ENCODE measurements at regions not wholly inside any gene's neighbourhood (a gene's known extent, or its start where the extent isn't known, plus 50 kb on each side); places are given as distances from the start of the nearest gene placed in this dataset. TPM values are rescaled to one million over a fixed set of nuclear protein-coding genes. Genes with fewer than 3 reads are reported as not detected.

DNA sequence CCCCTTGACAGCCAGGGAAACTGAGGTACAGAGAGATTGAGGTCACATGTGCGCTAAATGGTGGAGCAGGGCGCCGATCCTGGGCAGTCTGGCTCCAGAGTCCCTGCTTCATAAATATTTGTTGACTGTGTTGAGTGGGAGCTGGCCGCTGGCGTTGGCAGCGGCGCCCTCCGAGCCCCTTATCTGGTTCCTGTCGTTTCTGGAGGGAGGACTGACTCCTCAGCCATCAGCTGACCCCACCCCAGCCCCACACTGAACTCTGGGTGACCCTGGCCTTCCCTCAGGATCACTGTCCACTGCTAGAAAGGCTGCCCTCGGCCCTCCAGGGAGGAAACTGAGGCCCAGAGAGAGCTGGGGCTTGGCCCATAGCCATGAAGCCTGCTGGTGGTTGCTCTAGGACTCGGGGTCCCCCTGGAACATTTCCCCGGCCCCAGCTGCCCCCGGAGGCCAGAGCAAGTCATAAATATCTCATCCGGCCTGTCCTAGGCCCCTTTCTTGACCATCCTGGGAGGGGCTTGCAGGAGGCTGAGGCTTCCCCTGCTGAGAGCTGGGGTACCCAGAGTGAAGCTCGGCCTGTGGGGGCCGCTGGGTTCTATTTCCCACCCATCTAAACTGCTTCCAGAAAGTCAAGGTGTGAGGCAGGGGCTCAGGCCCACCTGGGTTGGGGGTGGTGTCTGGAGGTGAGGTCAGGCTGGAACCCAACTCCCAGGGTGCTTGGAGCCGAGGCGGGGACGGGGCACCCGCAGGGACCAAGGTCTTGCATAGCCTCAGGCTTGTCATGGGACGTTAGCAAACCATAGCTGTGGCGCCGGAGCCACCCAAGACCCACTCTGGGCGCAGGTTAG, 51.7 kb upstream of the GSE1 start:
- Histone ChIP-seq H3K4me1 (ENCODE audit: insufficient read depth) (peaks cover 7% of the 10 kb centered on the region; the same call in 1 of the 2 replicates), H2AFZ (no peak overlapping the region), H3F3A (ENCODE audit: insufficient read depth) (no peaks in the 10 kb centered on the region; the same call in 1 of the 2 replicates), H3K4me2 (ENCODE audit: unreplicated experiment) (no peak overlapping the region), H3K27ac (no peak overlapping the region), H3K27me3 (replicated peaks; ENCODE audit: insufficient read depth) (no peaks in the 10 kb centered on the region), H3K9me2 (ENCODE audit: insufficient read depth) (no peaks in the 10 kb centered on the region), H4K20me1 (ENCODE audit: insufficient read depth) (peaks cover 29% of the 10 kb centered on the region), H3K79me2 (ENCODE audit: insufficient read depth) (peaks cover 100% of the 10 kb centered on the region), H3K4me3 (no peak overlapping the region), H3K9me3 (ENCODE audit: low read depth) (no peaks in the 10 kb centered on the region), H3K36me3 (ENCODE audit: low read depth) (no peaks in the 10 kb centered on the region), H3K9ac (no peak overlapping the region)
- TF ChIP-seq EZH2phosphoT487 (IDR thresholded peaks at IDR 0.05; ENCODE audit: insufficient read depth, low read depth) (no peak), EZH2 (IDR thresholded peaks at IDR 0.05; ENCODE audit: insufficient read depth, poor library complexity, severe bottlenecking) (no peak)
- in situ Hi-C loops (cut with MboI) = no loop called here
- WGBS, 2 experiments (ENCODE audit: low coverage in 1 of 2, low lambda C conversion rate in 2 of 2, missing lambda C conversion rate in 2 of 2) = 89 to 91% methylated on average over 23 to 24 of the region's 24 CpGs
- DNase-seq = no peak

DNA sequence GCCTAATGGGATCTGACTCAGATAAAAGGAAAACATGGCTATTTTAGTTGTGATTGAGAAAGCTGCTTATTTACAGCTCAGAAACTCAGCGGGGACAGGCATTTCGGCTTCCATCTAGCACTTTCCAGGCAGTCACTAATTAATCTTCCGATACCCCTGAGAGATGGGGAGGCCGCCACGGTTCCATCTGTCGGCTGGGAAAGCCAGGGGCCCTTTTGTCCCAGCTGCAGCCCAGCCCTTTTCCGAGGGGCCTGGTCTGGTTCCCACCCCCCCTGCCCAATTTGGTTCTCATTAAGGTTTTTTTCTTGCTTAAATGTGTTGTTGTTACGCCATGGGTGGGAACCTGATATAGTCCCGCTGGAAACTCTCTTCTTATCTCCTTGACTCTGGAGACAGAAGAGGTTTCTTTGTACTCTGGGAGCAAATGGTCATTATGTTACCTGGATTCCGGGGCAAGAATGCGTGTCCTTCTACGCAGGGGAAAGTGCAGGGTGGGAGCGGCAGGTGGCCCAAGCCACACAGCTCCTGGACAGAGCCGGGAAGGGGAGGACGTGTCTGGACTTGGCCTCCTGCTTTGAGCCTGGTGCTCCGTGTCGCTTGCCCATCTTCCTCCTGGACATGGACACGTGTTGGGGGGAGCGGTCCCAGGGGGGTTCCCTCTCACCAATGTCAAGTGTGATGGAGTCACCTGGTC, 50.9 kb upstream of the GSE1 start:
- WGBS, 2 experiments (ENCODE audit: low coverage in 1 of 2, low lambda C conversion rate in 2 of 2, missing lambda C conversion rate in 2 of 2) = 89 to 91% methylated on average over 17 to 19 of the region's 19 CpGs
- H2AFZ ChIP-seq = no peak overlapping the region
- H3K4me1 ChIP-seq (ENCODE audit: insufficient read depth) = peaks cover 7% of the 10 kb centered on the region; the same call in 1 of the 2 replicates
- no peaks in the 10 kb centered on the region for H3K9me3 ChIP-seq (ENCODE audit: low read depth)
- DNase-seq = no peak
- no peak overlapping the region for H3K4me3 ChIP-seq
- no peaks in the 10 kb centered on the region; the same call in 1 of the 2 replicates for H3F3A ChIP-seq (ENCODE audit: insufficient read depth)
- H3K79me2 ChIP-seq (ENCODE audit: insufficient read depth) = peaks cover 98% of the 10 kb centered on the region
- in situ Hi-C loops (cut with MboI) = no loop called here
- H4K20me1 ChIP-seq (ENCODE audit: insufficient read depth) = peaks cover 29% of the 10 kb centered on the region
- H3K36me3 ChIP-seq (ENCODE audit: low read depth) = no peaks in the 10 kb centered on the region
- H3K27ac ChIP-seq = no peak overlapping the region
- no peaks in the 10 kb centered on the region for H3K27me3 ChIP-seq (replicated peaks; ENCODE audit: insufficient read depth)
- no peaks in the 10 kb centered on the region for H3K9me2 ChIP-seq (ENCODE audit: insufficient read depth)
- H3K9ac ChIP-seq = no peak overlapping the region
- H3K4me2 ChIP-seq (ENCODE audit: unreplicated experiment) = no peak overlapping the region
- TF ChIP-seq EZH2phosphoT487 (IDR thresholded peaks at IDR 0.05; ENCODE audit: insufficient read depth, low read depth) (no peak), EZH2 (IDR thresholded peaks at IDR 0.05; ENCODE audit: insufficient read depth, poor library complexity, severe bottlenecking) (no peak)

DNA sequence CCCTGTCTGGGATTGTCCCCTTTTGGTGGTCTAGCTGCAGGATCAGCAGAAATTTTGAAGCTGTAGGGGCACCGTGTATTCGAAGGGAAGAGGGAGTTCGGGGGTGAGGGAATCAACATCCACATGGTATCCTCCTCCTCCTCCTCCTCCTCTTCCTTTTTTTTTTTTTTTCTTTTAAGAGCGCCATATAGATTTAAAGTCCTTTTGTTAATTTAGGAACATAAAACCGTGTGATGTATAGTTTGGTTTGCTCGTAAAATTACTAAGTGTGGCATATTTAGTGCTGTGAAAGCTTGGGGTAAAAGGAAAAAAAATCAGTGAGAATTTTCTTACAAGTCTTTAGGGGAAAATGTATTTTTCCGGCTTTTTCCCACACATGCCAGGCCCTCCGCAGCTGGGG, 50.1 kb upstream of the GSE1 start:
- no peaks in the 10 kb centered on the region for H3K9me2 ChIP-seq (ENCODE audit: insufficient read depth)
- peaks cover 5% of the 10 kb centered on the region; the same call in 1 of the 2 replicates for H3K4me1 ChIP-seq (ENCODE audit: insufficient read depth)
- peaks cover 98% of the 10 kb centered on the region for H3K79me2 ChIP-seq (ENCODE audit: insufficient read depth)
- TF ChIP-seq EZH2phosphoT487 (IDR thresholded peaks at IDR 0.05; ENCODE audit: insufficient read depth, low read depth) (no peak), EZH2 (IDR thresholded peaks at IDR 0.05; ENCODE audit: insufficient read depth, poor library complexity, severe bottlenecking) (no peak)
- no peaks in the 10 kb centered on the region; the same call in 1 of the 2 replicates for H3F3A ChIP-seq (ENCODE audit: insufficient read depth)
- DNase-seq = no peak
- no peaks in the 10 kb centered on the region for H3K9me3 ChIP-seq (ENCODE audit: low read depth)
- no peak overlapping the region for H3K4me3 ChIP-seq
- H3K9ac ChIP-seq = no peak overlapping the region
- H3K36me3 ChIP-seq (ENCODE audit: low read depth) = no peaks in the 10 kb centered on the region
- H3K27ac ChIP-seq = no peak overlapping the region
- H3K4me2 ChIP-seq (ENCODE audit: unreplicated experiment) = no peak overlapping the region
- no peak overlapping the region for H2AFZ ChIP-seq
- no peaks in the 10 kb centered on the region for H3K27me3 ChIP-seq (replicated peaks; ENCODE audit: insufficient read depth)
- 96 to 98% methylated on average over 8 of the region's 8 CpGs for WGBS, 2 experiments (ENCODE audit: low coverage in 1 of 2, low lambda C conversion rate in 2 of 2, missing lambda C conversion rate in 2 of 2)
- in situ Hi-C loops (cut with MboI) = no loop called here
- peaks cover 22% of the 10 kb centered on the region for H4K20me1 ChIP-seq (ENCODE audit: insufficient read depth)

Small RNAs in the stretch of these regions (microRNA-seq; reads per million reads assigned to microRNA genes)
- gene MIR5093 (ENCODE audit: borderline number of aligned reads) = not detected

Small RNAs in the stretch of these regions (small RNA-seq; reads per million reads assigned to genes)
- gene COX6CP16 (ENCODE audit: low read depth, low replicate concordance) (not detected), gene MIR5093 (ENCODE audit: low read depth, low replicate concordance) (not detected)
